RWPE2 (cell line): ENCODE measurements at regions not wholly inside any gene's neighbourhood (a gene's known extent, or its start where the extent isn't known, plus 50 kb on each side); places are given as distances from the start of the nearest gene placed in this dataset.

Experiments
- ATAC-seq: fragments of 200-7000 bp; cut with Tn5 transposase; 3 replicates; pipeline ENCODE4 v1.9.1; 2021; ENCODE audit warnings: low read depth
- DNase-seq: peaks from one replicate; pipeline ENCODE4 v3.0.0-alpha.2; 2020; ENCODE audit warnings: low spot score
- H3K27ac ChIP-seq: fragments of 450-650 bp; 2 replicates; pipeline ENCODE4 v1.5.1; 2017; ENCODE audit warnings: mild to moderate bottlenecking; ENCODE audit not compliant: poor library complexity, severe bottlenecking
- H3K27me3 ChIP-seq: fragments of 250-450 bp; sonication (Bioruptor Pico); 2 replicates; pipeline ENCODE4 v1.5.1; 2021; ENCODE audit warnings: mild to moderate bottlenecking, moderate library complexity; ENCODE audit not compliant: insufficient read depth, poor library complexity, severe bottlenecking
- H3K36me3 ChIP-seq: fragments of 250-450 bp; sonication (Bioruptor Pico); 2 replicates; pipeline ENCODE4 v1.5.1; 2020; ENCODE audit warnings: low read depth, mild to moderate bottlenecking, moderate library complexity
- H3K4me1 ChIP-seq: fragments of 250-450 bp; sonication (Bioruptor Pico); 2 replicates; pipeline ENCODE4 v1.5.1; 2021; ENCODE audit warnings: mild to moderate bottlenecking, moderate library complexity; ENCODE audit not compliant: insufficient read depth, poor library complexity, severe bottlenecking
- H3K4me3 ChIP-seq: fragments of 250-450 bp; sonication (Bioruptor Pico); 2 replicates; pipeline ENCODE4 v1.5.1; 2021; ENCODE audit warnings: mild to moderate bottlenecking, moderate library complexity; ENCODE audit not compliant: severe bottlenecking
- H3K9me3 ChIP-seq: fragments of 250-450 bp; sonication (Bioruptor Pico); 2 replicates; pipeline ENCODE4 v1.5.1; 2021; ENCODE audit warnings: mild to moderate bottlenecking, moderate library complexity; ENCODE audit not compliant: severe bottlenecking
- CTCF ChIP-seq: fragments of 450-650 bp; IDR thresholded peaks from one replicate; pipeline ENCODE4 v1.5.1; 2017; ENCODE audit warnings: mild to moderate bottlenecking, moderate library complexity; ENCODE audit not compliant: poor library complexity, severe bottlenecking

GRCh38 chr2:57862153-57862552, 184.5 kb upstream of the VRK2 start:
- peak; percentile 99 for ATAC-seq
- no peak for DNase-seq

GRCh38 chr2:57862727-57863126, 183.9 kb upstream of the VRK2 start:
- Histone ChIP-seq H3K4me3 (no peak overlapping the region), H3K27ac (peak overlapping the region; percentile 21), H3K36me3 (no peaks in the 10 kb centered on the region), H3K4me1 (peaks cover 12% of the 10 kb centered on the region), H3K9me3 (no peaks in the 10 kb centered on the region), H3K27me3 (no peaks in the 10 kb centered on the region)
- no peak for DNase-seq
- no peak for TF ChIP-seq CTCF
- no peak for ATAC-seq

More at GRCh38 chr2:57862153-57862552, 184.5 kb upstream of the VRK2 start:
- H3K9me3 ChIP-seq = no peaks in the 10 kb centered on the region
- no peak overlapping the region for H3K4me3 ChIP-seq
- peak overlapping the region; percentile 21 for H3K27ac ChIP-seq
- TF ChIP-seq CTCF = no peak
- H3K4me1 ChIP-seq = peaks cover 12% of the 10 kb centered on the region
- H3K36me3 ChIP-seq = no peaks in the 10 kb centered on the region
- no peaks in the 10 kb centered on the region for H3K27me3 ChIP-seq

GRCh38 chr2:57864926-57865325, 181.7 kb upstream of the VRK2 start:
- ATAC-seq (no peak), DNase-seq (no peak)
- H3K4me1 ChIP-seq = peaks cover 12% of the 10 kb centered on the region
- no peak overlapping the region for H3K4me3 ChIP-seq
- no peaks in the 10 kb centered on the region for H3K9me3 ChIP-seq
- H3K27me3 ChIP-seq = no peaks in the 10 kb centered on the region
- H3K27ac ChIP-seq = no peak overlapping the region
- TF ChIP-seq CTCF = no peak
- no peaks in the 10 kb centered on the region for H3K36me3 ChIP-seq

- no peaks in the 10 kb centered on the region for H3K36me3 ChIP-seq
- no peaks in the 10 kb centered on the region for H3K27me3 ChIP-seq
- no peak overlapping the region for H3K4me3 ChIP-seq
- no peak overlapping the region for H3K27ac ChIP-seq
- H3K9me3 ChIP-seq = no peaks in the 10 kb centered on the region
- no peak for TF ChIP-seq CTCF
- DNase-seq (no peak), ATAC-seq (no peak)
- peaks cover 2% of the 10 kb centered on the region for H3K4me1 ChIP-seq
Measured at GRCh38 chr2:57867730-57868129, 178.9 kb upstream of the VRK2 start.

GRCh38 chr2:57868619-57869139, 177.9 kb upstream of the VRK2 start:
- Histone ChIP-seq H3K9me3 (no peaks in the 10 kb centered on the region), H3K4me3 (no peak overlapping the region), H3K4me1 (no peaks in the 10 kb centered on the region), H3K27ac (no peak overlapping the region), H3K27me3 (no peaks in the 10 kb centered on the region), H3K36me3 (no peaks in the 10 kb centered on the region)
- no peak for TF ChIP-seq CTCF
- DNase-seq (no peak), ATAC-seq (peak; percentile 83)
